ENCODE measurements at regions not wholly inside any gene's neighbourhood (a gene's known extent, or its start where the extent isn't known, plus 50 kb on each side); places are given as distances from the start of the nearest gene placed in this dataset.

GRCh38 chr15:35783203-35783602, 237.2 kb upstream of the DPH6 start:
- DNase-seq, result no peak

- DNase-seq, result peak; percentile 6
Observed at GRCh38 chr15:35784745-35785144, 238.8 kb upstream of the DPH6 start.

GRCh38 chr15:35810007-35810406, 264.0 kb upstream of the DPH6 start:
- no peak for DNase-seq

- DNase-seq, result no peak
Observed at GRCh38 chr15:35813573-35813972, 267.6 kb upstream of the DPH6 start.

GRCh38 chr15:35818846-35819245, 272.9 kb upstream of the DPH6 start:
- no peak for DNase-seq

- no peak for DNase-seq
Observed at GRCh38 chr15:35822153-35822552, 276.2 kb upstream of the DPH6 start.

- no peak for DNase-seq
Observed at GRCh38 chr15:35827141-35827540, 281.2 kb upstream of the DPH6 start.

GRCh38 chr15:35827911-35828310, 281.9 kb upstream of the DPH6 start:
- no peak for DNase-seq

- no peak for DNase-seq
Observed at GRCh38 chr15:35833581-35833980, 287.6 kb upstream of the DPH6 start.

GRCh38 chr15:35834216-35834830, 288.4 kb upstream of the DPH6 start:
- DNase-seq, result no peak

GRCh38 chr15:35834866-35835265, 288.9 kb upstream of the DPH6 start:
- DNase-seq, result no peak

GRCh38 chr15:35838424-35839111, 292.6 kb upstream of the DPH6 start:
- no peak for DNase-seq

GRCh38 chr15:35842631-35843030, 296.7 kb upstream of the DPH6 start:
- no peak for DNase-seq

GRCh38 chr15:35843498-35843897, 297.5 kb upstream of the DPH6 start:
- DNase-seq, result no peak

GRCh38 chr15:35850284-35850683, 304.3 kb upstream of the DPH6 start:
- no peak for DNase-seq

GRCh38 chr15:35851491-35851890, 305.5 kb upstream of the DPH6 start:
- no peak for DNase-seq

- no peak for DNase-seq
Observed at GRCh38 chr15:35852818-35853624, 307.1 kb upstream of the DPH6 start.

GRCh38 chr15:35854316-35854715, 308.4 kb upstream of the DPH6 start:
- DNase-seq, result no peak

GRCh38 chr15:35857567-35858226, 311.7 kb upstream of the DPH6 start:
- DNase-seq, result no peak

GRCh38 chr15:35858707-35859106, 312.7 kb upstream of the DPH6 start:
- no peak for DNase-seq

GRCh38 chr15:35863655-35864054, 317.7 kb upstream of the DPH6 start:
- DNase-seq, result no peak

- DNase-seq, result no peak
Observed at GRCh38 chr15:35867356-35867755, 321.4 kb upstream of the DPH6 start.

GRCh38 chr15:35871282-35871681, 325.3 kb upstream of the DPH6 start:
- no peak for DNase-seq

GRCh38 chr15:35871812-35872211, 325.8 kb upstream of the DPH6 start:
- DNase-seq, result no peak
